GM19240 (cell line): ENCODE measurements at regions not wholly inside any gene's neighbourhood (a gene's known extent, or its start where the extent isn't known, plus 50 kb on each side); places are given as distances from the start of the nearest gene placed in this dataset.
"Not testable (repeated sequence)": the region's sequence is repeated elsewhere in the genome, so short reads cannot be mapped to it uniquely, and the experiment has no call there.

Experiments
- DNase-seq: peaks from one replicate; pipeline ENCODE4 v3.0.0; 2011; ENCODE audit warnings: low spot score; ENCODE audit not compliant: insufficient read length

DNA sequence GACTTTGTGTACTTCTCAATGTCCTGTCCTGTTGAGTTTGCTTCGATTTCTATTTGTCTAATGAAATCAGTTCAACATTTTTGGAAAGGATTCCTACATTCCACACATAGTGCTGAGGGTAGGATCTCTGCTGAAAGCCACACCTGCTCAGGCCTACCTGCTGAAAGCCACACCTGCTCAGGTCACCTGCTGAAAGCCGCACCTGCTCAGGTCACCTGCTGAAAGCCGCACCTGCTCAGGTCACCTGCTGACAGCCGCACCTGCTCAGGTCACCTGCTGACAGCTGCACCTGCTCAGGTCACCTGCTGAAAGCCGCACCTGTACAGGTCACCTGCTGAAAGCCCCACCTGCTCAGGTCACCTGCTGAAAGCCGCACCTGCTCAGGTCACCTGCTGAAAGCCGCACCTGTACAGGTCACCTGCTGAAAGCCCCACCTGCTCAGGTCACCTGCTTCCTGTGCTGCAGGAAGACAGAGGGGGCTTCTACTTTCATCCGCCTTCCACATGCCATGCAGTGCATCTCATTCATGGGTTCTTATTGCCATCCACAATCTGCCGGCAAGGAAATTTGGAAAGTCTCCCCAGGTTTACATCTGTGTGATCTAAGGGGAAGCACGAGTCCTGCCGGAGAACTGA lies 340.3 kb downstream of the THBS2 start:
- DNase-seq, result not testable (repeated sequence)

DNA sequence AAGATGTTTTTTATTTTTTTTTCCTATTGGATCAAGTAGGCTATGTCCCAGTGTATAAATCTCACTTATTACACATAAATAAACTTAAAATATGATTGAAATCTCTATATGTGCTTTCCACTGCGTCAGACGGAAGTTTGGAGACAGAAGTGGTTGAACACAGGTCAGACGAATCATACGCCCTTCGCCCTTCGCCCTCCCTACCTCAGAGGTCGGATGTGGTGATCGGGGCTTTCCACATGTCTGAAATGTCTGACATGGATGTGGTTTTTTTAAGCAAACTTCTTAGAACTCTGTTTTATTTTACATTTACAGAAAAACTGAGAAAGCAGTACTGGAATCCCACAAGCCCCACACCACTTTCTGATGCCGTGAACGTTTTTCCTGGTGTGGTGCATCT lies 344.4 kb downstream of the THBS2 start:
- no peak for DNase-seq

DNA sequence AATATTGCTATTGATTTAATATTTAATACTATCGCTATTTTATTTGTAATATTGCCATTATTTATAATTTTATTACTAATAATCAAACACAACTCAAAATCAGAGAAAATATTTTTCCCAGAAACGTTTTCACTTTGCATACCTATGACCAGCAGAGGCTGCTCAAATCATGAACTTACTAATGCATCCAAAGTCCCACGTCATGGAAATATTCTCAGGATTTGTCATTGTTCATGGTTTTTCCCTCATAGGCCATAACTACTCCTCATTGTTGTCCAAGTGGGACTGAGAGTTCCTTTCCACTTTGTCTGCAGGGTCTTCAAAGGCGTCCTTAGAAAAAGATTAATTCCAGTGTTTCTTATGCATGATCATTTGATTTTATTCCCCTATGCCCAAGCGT lies 344.8 kb downstream of the THBS2 start:
- DNase-seq, result no peak

DNA sequence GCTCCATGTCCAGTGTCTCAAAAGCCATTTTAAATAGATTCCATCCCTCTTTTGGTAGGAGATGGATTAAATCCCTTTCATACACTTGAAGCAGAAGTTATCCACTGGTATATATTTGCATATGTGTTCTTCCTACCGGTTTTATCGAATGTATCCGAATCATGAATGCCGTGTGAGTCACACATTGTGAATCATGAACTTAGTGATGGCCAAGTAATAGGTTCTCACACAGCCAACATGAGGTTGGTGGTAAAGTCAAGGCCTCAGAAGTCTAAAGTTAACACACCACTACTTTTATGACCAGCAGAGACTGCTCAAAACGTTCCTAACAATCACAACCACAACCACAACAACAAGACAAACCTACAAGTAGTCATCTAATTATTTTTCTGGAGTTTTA lies 345.5 kb downstream of the THBS2 start:
- no peak for DNase-seq

DNA sequence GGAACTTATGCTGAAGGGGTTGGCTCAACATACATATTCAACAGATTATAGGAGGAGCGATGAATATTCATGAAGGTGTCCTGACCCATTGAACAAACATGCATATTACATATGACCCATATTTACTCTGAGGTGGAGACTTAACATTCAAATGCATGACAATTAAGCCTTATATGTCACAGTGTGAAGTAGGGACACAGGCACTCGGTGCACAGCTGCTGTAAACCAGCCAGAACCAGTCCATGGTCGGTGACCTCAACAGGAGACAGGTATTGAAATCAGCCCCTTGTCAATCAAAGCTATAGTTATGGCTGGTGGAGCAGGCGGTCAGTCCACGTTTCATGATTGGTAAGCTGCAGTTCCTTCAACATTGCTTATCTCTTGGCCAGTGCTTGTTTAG lies 347.3 kb downstream of the THBS2 start:
- no peak for DNase-seq

DNA sequence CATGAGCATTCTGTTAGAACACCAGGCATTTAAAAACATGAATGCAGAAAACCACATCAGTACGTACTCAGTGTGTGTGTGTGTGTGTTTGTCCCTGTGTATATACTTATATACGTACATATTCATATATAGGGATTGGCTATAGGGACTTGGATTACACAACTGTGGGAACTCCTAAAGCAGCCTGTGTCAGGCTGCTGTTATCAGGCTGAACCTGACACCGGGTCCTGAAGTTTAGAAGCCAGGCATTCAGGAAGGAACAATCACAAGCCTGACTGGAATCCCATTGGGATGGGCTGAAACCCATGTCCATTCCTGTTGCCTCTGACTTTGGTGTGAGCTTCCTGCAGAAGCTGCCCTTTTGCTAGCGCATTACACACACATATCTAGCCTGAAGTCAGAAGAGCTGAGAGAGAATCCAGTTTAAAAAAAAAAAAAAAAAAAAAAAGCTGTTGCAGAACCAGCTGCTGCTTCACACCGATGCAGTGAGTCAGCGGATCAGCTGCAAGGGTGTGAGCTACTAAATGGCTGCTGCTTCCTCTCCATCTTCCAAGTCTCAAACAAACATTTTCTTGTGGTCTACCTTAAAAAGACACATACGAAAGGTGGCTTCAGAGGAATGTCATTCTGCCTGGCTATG lies 348.1 kb downstream of the THBS2 start:
- no peak for DNase-seq

DNA sequence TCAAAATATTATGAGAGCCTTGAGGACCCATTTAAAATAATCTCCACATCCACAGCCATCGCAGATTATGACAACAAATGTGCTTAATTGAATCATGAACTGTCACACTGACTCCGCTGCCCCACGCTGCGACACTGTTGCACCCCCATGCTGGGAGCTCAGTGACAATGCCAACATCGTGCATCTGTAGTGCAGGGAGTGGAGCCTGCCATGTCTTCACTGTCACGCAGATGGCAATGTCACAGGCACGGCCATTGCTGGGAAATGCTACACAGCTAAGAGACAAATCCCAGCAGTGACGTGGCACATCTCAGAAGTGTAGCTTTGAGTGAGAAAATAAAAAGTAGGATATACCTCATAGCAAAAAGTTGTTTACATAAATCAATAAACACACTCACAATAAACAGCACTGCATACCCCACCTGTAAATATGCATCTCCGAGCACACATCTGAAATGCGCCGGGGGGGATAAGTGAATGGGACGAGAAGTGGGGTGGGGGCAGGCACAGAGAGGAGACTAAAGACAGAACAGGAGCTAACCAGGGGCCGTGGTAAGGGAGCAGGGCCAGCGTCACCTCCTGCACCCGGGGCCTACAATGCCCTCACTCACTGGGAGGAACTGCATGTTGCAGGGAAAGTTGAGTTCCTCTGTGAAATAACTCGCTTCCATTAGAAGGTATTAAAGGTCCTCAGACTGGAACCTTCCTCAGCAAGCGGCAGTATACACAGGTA lies 349.9 kb downstream of the THBS2 start:
- DNase-seq, result no peak

DNA sequence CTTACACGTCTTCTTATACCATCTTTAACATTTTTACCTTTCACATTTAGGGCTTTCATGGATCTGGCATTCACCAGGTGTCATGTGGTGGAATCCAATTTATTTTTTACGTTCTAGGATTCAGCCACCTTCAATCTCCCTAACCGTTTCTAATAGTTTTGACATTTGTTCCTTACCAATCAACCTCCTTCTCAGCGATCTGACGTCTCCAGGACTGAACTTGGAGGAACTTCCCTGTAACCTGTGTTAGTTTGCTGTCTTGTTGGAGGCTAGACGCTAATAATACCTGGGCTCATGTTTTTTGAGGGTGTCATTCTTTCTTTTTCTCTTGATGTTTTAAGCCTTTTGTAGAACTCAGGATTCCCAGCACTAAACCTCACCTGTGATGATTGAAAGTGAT lies 351.6 kb downstream of the THBS2 start:
- DNase-seq, result no peak

DNA sequence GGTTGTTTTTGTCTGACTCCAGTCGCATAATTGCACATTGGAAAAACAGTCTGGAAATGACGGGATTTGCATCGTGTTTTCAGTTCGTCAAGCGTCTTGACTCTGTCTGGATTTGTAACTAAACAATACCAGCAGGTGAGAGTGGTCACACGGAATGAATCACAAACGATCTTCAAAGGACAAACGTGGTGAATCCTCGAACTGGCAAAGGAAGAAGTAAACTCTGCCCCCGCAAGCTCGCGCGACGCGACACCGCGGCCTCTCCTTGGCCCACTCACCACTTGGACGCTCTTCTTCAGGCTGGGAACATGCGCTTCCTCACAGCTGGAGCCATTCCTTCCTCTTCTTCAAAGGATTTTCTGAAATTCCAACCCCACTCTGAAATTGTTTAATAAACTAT lies 352.6 kb downstream of the THBS2 start:
- no peak for DNase-seq

DNA sequence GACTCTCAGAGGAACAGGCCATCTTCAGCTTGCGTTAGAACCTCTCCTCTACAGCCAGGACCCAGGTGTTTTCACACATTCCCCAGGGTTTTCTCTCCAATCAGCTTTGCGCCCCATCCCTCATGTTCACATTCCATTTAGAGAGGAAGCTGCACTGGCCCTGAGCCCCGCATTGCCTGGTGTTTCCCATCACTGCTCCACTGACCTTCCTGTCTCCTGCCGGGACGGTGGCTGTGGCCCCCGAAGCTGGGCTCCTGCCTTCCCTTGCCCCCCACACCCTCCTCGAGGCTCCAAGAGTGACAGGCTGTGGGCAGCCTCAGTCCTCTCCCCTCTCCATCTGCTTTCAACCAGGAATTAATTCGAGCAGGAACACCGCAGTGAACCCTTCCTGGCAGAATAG lies 357.3 kb downstream of the THBS2 start:
- DNase-seq, result no peak

DNA sequence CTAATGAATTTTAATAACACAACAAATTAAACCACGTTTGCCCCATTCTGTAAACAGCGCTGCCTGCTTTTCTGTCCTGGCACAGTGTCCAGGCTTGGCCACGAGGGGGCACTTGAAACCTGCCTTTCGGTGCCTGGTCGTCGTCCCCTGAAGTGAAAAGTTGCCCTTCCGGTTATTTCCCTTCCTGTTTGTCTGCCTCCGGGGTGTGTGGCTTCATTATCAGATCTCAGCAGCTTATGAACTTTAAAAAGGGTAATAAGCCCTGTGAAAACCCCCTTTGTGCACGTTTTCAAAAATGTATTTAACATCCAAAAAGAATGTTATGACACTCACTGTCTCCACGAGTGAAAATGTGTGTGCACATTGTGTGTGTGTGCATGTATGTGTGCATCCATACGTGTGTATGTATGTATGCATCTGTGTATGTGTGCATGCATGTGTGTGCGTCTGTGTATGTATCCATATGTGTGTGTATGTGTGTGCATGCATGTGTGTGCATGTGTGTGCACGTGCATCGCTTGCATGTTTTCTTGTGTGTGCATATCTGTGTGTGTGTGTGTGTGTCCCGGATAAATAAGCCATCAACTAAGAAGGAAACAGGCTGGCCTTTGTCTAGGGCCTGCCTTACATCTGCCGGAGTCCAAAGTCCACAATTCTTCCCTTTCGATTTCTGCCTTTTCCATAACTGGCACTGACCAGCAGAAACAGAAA lies 358.4 kb downstream of the THBS2 start:
- peak; percentile 90 for DNase-seq

DNA sequence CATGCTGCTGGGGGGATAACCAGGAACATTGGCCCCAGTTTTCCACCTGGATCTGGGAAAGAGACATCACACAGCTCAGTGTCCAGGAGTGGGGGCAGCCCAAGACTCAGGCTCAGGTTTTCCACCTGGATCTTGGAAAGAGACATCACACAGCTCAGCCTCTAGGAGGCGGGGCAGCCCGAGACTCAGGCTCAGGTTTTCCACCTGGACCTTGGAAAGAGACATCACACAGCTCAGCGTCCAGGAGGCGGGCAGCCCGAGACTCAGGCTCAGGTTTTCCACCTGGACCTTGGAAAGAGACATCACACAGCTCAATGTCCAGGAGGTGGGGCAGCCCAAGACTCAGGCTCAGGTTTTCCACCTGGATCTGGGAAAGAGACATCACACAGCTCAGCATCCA lies 361.6 kb downstream of the THBS2 start:
- no peak for DNase-seq

DNA sequence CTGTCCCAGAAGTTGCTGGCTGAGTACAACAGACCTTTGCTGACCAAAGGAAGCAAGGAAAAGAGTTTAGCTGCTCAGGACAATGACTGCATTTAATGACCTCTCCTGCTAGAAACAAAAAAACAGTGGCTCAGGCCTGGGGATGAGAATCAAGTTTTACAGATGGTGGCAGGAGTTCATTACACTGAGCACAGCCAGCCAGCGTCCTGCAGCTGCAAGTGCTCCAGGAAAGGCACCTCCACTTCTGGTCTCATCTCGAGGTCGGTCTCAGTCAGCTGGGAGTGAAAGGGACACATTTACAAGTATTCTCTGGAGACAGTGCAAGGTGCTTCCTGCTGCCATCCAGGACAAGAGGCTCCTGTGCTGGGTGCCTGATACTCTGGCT lies 362.7 kb downstream of the THBS2 start:
- no peak for DNase-seq

DNA sequence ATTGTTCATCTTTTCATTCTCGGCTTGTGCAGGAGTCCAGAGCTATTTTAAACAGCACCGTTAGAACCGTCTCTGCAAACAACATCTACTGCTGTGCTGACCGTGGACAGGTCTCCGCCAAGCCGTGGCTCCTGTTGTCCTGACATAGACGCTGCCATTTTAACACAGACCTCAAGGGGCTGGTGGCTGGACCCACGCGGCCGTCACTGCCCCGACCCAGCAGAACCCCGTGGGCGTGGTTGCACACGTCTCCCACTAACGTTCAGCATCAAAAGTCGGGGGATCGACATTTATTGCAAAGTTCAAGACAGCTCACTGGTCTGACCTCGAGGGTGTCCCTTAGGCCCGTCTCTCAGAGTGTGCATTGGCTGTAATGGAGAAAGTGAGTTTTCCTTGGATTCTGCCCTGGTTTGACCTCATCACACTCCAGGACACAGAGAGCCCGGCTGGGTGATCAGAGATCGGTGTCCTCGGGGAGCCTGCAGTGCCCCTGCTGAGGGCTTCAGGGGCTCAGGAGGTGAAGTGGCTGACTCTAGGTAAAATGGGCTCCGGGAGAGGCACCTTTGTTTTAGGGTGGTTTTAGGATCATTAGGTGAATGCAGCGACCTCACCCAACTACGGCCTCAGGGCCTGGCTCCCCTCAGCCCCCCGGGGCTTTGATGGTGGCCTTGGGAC lies 363.2 kb downstream of the THBS2 start:
- no peak for DNase-seq

DNA sequence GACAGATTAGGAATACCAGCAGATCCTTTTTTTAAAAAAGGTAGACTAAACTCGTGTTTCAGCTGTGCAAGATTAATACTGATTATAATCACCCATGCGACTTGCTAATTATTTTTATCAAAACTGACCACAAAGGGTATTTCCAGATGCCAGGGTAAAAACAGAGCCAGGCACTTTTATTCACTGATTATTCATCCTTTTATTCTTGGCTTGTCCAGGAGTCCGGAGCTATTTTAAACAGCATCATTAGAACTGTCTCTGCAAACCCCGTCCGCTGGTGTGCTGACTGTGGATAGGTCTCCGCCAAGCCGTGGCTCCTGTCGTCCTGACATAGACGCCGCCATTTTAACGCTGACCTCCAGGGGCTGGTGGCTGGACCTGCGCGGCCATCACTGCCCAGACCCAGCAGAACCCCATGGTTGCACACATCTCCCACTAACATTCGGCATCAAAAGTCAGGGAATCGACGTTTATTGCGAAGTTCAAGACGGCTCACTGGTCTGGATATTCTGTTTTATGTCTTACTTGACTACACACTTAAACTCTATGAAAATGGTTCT lies 364.8 kb downstream of the THBS2 start:
- DNase-seq, result no peak

DNA sequence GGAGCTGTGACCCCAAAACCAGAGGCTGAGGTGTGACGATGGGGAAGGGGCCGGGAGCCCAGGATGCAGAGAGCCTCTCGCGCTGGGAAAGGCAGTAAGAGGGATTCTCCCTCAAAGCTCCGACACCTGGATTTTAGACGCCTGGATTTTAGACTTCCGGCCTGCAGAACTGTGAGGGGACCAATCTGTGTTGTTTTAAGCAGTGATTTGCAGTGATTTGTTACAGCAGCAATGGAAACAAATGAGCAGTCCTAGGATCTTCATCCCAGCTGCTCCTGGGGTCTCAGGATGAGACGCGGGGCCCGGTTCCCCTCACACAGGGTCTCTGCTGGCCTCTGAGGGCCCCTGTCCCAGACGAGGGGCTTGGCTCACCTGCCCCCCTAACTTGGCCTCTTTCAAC lies 365.5 kb downstream of the THBS2 start:
- no peak for DNase-seq

DNA sequence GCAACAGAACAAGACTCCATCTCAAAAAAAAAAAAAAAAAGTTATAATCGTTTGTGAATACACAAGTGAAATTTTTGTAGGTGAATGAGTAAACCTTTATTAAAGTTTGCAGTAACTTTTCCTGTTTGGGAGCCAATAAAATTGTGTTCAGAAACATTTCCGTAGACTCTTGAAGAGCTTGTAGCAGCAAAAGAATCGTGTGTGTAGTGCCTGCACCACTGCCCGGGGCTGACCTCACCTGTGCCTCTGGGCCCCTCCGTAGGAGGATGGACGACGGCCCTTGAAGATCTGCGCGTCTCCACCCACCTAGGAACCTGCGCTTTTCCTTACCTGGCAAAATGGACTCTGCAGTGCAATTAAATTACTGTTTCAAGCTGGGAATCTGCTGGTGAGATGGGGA lies 366.0 kb downstream of the THBS2 start:
- no peak for DNase-seq

DNA sequence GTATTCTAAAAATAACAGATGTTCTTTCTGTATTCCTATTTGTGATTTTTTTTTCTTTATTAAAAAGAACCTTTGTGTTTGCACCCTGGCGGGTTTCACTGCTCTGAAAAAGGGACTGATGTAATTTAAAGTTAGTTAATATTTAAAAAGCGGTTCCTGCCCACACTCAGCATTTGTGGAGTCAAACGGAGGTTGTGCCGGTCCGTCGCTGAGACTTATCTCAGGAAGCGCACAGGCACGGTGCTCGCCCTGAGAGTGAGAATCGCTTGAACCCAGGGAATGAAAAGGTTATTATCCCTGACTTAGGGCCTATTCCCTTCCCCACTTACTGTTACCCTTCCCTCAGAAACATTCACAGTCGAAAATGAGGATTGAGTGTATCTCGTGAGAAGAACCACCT lies 366.7 kb downstream of the THBS2 start:
- DNase-seq, result no peak

DNA sequence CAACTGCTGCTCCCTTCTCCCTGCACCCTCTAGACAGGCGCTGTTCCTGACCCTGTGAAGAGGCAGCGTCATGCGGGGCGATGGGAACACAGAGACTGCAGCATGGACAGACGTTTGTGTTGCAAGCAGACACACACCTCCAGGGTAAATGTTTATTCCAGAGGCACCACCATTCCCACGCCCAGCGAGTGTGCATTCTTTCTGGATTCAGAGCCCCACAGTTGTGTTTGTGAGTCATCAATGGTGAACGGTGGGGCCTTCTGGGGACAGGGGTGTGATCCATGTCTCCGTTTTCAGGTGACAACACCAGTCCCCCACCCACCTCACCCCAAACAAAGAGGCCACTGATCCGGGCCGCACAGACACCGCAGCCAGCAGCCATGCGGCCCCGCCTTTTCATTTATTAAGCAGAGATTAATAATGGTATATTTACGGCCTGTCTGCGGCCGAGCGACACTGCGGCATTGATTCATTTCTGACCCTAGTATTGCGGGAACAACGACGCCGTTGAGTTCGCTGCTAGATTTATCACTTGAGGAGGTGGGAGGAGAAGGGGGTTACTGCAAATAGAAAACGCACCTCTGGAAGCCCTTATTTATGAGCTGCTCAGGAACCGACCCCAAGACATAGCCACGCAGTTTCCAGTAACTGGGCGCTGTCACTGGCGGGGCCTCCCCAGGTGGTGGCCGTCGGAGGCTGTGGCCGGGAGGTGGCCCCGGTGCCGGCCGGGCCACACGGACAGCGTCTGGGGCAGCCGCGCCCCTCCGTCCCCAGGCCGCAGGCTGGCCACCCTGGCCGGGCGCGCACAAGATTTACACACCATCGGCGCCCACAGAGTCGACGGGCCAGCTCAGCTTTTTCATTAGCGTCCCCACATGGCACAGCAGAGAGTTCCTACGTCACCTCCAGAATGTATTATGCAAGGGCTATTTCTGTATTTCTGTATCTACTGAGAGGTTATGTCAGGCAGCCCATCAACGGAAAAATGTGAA lies 367.6 kb downstream of the THBS2 start:
- no peak for DNase-seq

DNA sequence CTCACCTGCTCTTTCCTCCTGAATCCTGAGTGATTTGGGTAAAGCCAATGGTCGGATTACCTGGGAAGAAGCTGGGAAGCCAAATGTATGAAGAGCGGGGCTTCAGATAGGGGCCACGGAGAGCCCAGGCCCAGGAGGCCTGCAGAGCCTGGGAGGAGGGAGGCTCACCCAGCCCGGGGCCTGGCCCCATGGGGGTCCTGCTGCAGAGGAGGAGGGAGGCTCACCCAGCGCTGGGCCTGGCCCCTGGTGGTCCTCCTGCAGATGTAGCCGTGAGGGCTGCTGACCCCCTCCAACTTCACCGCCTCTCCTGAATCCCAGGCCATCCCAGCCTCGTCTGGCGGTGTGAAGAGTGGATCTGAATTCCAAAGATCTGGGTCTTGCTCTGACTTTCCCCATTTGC lies 368.4 kb downstream of the THBS2 start:
- DNase-seq, result no peak
